ENCODE measurements at regions not wholly inside any gene's neighbourhood (a gene's known extent, or its start where the extent isn't known, plus 50 kb on each side); places are given as distances from the start of the nearest gene placed in this dataset.

GRCh38 chr12:59036973-59037762 is 116.9 kb upstream of the LRIG3 start:
- DNase-seq, result no peak

- DNase-seq, result no peak
Measured at GRCh38 chr12:59036347-59036746, 116.0 kb upstream of the LRIG3 start.

GRCh38 chr12:59031313-59031712 is 111.0 kb upstream of the LRIG3 start:
- no peak for DNase-seq

GRCh38 chr12:59030415-59030814 is 110.1 kb upstream of the LRIG3 start:
- no peak for DNase-seq

- DNase-seq, result no peak
Measured at GRCh38 chr12:59027199-59027598, 106.9 kb upstream of the LRIG3 start.

- DNase-seq, result no peak
Measured at GRCh38 chr12:59023861-59024424, 103.6 kb upstream of the LRIG3 start.

- DNase-seq, result no peak
Measured at GRCh38 chr12:59020073-59020946, 100.0 kb upstream of the LRIG3 start.

- DNase-seq, result no peak
Measured at GRCh38 chr12:59014885-59015284, 94.6 kb upstream of the LRIG3 start.

- no peak for DNase-seq
Measured at GRCh38 chr12:59010941-59011340, 90.6 kb upstream of the LRIG3 start.

- DNase-seq, result no peak
Measured at GRCh38 chr12:59010118-59010517, 89.8 kb upstream of the LRIG3 start.

GRCh38 chr12:59007620-59008019 is 87.3 kb upstream of the LRIG3 start:
- DNase-seq, result no peak

GRCh38 chr12:59005193-59005955 is 85.1 kb upstream of the LRIG3 start:
- DNase-seq, result no peak

- DNase-seq, result no peak
Measured at GRCh38 chr12:59004456-59004855, 84.2 kb upstream of the LRIG3 start.

GRCh38 chr12:58995666-58996363 is 75.5 kb upstream of the LRIG3 start:
- DNase-seq, result no peak

GRCh38 chr12:58988643-58989344 is 68.5 kb upstream of the LRIG3 start:
- no peak for DNase-seq

- DNase-seq, result no peak
Measured at GRCh38 chr12:58981961-58982360, 61.7 kb upstream of the LRIG3 start.

- DNase-seq, result no peak
Measured at GRCh38 chr12:58980768-58981167, 60.5 kb upstream of the LRIG3 start.

GRCh38 chr12:58978717-58979116 is 58.4 kb upstream of the LRIG3 start:
- no peak for DNase-seq

GRCh38 chr12:58977476-58977875 is 57.2 kb upstream of the LRIG3 start:
- DNase-seq, result no peak

- DNase-seq, result no peak
Measured at GRCh38 chr12:58976146-58976545, 55.8 kb upstream of the LRIG3 start.

Data from CD4-positive, alpha-beta T cell treated with Interleukin-10 for 1 hour (primary cell).